Left cardiac atrium (tissue), 4 donors: ENCODE measurements at regions not wholly inside any gene's neighbourhood (a gene's known extent, or its start where the extent isn't known, plus 50 kb on each side); places are given as distances from the start of the nearest gene placed in this dataset.
"Not testable (repeated sequence)": the region's sequence is repeated elsewhere in the genome, so short reads cannot be mapped to it uniquely, and the experiment has no call there.

Experiments
- ATAC-seq, 2 donors: fragments of 200-7000 bp; cut with Tn5 transposase; one replicate each; pipeline ENCODE4 v1.9.1; 2020; ENCODE audit warnings: mild to moderate bottlenecking in 2 of 2, moderate library complexity in 2 of 2
- DNase-seq: peaks from one replicate; pipeline ENCODE4 v3.0.0-alpha.2; 2020
- intact Hi-C, 2 donors: fragments of 100-400 bp; cut with DNase I; formaldehyde crosslinking; loops; one replicate each; pipeline versions ENCODE4 v1.14.1 to v1.15.1; 2022 to 2023
- donor health status: DM: no; HTN: yes; CAD: no.
- donor health status: DM: no; HTN: yes; CAD: no; lungs with severe emphysema.
- donor health status: DM: yes; HTN: yes; CAD: no.
- donor health status: Dilated cardiomyopathy.

GRCh38 chr6:156695742-156696141 lies 81.4 kb upstream of the ARID1B start:
- intact Hi-C loops: loop anchor here in 1 of 2 donors (5.0 kb wide), 1 partner anchor 77 kb away; no protein-coding TSS in a partner anchor
- ATAC-seq: no peak
- DNase-seq: no peak

DNA sequence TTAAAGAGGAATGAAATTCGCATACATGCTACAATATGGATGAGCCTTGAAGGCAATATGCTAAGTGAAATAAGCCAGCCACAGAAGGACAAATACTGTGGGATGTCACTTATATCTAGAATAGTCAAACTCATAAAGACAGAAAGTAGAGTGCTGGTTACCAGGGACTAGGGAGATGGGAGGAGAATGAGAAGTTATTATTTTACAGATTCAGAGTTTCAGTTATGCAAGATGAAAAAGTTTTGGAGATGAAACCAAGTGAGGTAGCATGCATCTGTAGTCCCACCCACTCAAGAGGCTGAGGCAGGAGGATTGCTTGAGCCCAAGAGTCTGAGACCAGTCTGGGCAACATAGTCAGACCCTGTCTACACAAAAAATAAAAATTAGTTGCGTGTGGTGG lies 82.5 kb upstream of the ARID1B start:
- intact Hi-C loops: loop anchor here in 1 of 2 donors (5.0 kb wide), 1 partner anchor 78 kb away; no protein-coding TSS in a partner anchor
- DNase-seq: no peak
- no peak for ATAC-seq

GRCh38 chr6:156691018-156691417 lies 86.2 kb upstream of the ARID1B start:
- DNase-seq: no peak
- intact Hi-C loops: no loop called here
- ATAC-seq: no peak

- DNase-seq (no peak), ATAC-seq (no peak)
- intact Hi-C loops: loop anchor here in 1 of 2 donors (5.0 to 10.0 kb wide), 2 partner anchors 88 to 125 kb away; partner anchors contain the start of gene ARID1B
Observed at GRCh38 chr6:156689656-156690055, 87.5 kb upstream of the ARID1B start.

DNA sequence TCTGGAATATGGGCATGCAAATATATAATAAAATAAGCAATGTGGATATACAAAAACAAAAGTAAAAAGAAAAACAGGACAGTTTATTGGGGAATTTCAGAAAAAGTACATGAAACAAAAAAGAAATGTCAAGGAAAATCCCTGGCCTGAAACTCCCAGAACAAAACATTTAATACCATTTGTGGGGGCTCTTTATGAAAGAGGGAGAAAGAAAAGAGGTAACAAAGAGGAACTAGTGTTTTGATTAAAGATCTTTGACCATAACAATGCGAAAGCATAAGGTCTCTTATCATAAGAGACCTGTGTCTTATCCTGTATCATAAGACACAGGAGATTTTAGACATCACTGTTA lies 88.6 kb upstream of the ARID1B start:
- ATAC-seq: no peak
- intact Hi-C loops: loop anchor here in 1 of 2 donors (5.0 to 10.0 kb wide), 2 partner anchors 89 to 124 kb away; partner anchors contain the start of gene ARID1B

GRCh38 chr6:156687789-156688619 lies 89.2 kb upstream of the ARID1B start:
- ATAC-seq: peak; percentile 31 to 43
- intact Hi-C loops: loop anchor here (2.0 to 10.0 kb wide), 3 partner anchors 89 to 123 kb away; partner anchors contain the start of gene ARID1B (in 1 of the 2)
- DNase-seq: peak; percentile 45

More for the DNA sequence above, 88.6 kb upstream of the ARID1B start:
- no peak for DNase-seq

- DNase-seq (peak; percentile 91), ATAC-seq (peak; percentile 94 to 95)
- intact Hi-C loops: loop anchor here (2.0 to 10.0 kb wide), 3 partner anchors 90 to 122 kb away; partner anchors contain the start of gene ARID1B (in 1 of the 2)
Observed at GRCh38 chr6:156686995-156687788, 90.0 kb upstream of the ARID1B start.

DNA sequence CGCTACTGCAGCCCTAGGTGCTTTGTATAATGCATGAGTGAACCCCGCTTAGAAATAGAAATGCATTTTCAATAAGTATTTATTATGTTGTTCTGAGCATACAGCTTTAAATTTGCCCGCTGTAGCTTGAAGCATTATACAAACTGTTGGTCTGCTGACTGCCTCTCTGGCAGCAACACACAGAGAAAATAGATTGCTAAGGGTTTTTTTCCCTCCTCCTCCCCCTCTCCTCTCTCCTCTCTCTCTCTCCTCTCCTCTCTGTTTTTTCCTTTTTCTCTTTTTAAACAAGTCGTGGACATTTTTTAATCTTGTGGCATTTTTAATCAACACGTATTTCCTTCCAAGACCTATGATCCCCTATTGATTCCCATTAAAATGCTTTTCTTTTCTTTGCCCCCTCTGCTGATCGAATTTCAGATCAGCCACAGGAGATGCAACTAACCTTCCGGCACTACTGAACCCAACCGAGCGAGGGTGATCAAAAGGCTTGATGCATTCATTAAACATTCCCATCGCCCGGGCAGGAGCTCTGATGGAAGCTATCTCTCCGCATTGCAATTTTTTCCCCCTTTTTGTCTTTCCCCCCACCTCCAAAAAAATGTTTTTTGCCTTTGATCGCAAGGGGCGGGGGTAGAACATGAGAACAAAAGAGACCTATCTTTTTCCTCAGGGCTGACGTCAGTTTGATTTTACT lies 90.7 kb upstream of the ARID1B start:
- ATAC-seq (peak; percentile 31 to 58), DNase-seq (no peak)
- intact Hi-C loops: loop anchor here (2.0 to 10.0 kb wide), 3 partner anchors 91 to 122 kb away; partner anchors contain the start of gene ARID1B (in 1 of the 2)

DNA sequence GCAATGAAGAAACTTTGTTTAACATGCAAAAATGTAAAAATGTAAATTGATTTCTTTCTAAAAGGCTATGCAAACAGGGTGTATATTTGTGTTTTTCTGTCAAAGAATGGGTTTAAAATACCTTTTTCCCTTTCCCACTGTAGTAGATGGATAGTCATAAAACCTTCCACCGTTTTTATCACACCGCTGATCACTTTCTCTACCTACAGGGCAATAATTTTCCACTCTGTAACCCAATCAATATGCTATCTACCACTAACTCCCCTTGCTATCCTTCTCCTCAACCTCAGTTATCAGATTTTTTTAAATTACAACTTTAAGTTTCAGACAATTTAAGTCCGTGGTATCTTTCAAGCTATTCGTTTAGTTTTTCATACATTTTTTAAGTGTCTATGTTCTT lies 91.4 kb upstream of the ARID1B start:
- DNase-seq: no peak

DNA sequence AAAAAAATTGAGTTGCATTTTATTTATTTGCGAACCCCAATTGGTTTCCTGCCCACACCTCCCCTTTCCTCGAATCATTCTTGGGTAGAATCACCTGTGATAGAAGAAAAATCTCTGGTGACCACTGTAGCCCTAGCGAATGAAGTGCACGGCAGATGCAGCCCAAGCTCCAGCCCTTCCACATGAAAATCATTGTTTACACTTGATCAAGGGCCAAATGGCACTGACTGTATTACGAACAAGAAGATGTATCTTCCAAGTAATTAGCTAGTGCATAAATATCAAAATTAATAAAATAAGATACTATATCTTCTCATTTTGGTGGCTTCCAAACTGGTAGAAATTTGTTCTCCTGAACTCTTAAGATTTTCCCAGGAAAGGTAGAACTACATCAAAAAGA lies 93.4 kb upstream of the ARID1B start:
- DNase-seq (no peak), ATAC-seq (no peak)
- intact Hi-C loops: loop anchor here in 1 of 2 donors (10.0 kb wide), 1 partner anchor 119 kb away; no protein-coding TSS in a partner anchor

More for the DNA sequence above, 91.4 kb upstream of the ARID1B start:
- intact Hi-C loops: loop anchor here (2.0 to 10.0 kb wide), 3 partner anchors 91 to 121 kb away; partner anchors contain the start of gene ARID1B (in 1 of the 2)
- ATAC-seq: no peak

- intact Hi-C loops: no loop called here
- DNase-seq: no peak
- ATAC-seq: no peak
Observed at GRCh38 chr6:156676721-156677120, 100.5 kb upstream of the ARID1B start.

DNA sequence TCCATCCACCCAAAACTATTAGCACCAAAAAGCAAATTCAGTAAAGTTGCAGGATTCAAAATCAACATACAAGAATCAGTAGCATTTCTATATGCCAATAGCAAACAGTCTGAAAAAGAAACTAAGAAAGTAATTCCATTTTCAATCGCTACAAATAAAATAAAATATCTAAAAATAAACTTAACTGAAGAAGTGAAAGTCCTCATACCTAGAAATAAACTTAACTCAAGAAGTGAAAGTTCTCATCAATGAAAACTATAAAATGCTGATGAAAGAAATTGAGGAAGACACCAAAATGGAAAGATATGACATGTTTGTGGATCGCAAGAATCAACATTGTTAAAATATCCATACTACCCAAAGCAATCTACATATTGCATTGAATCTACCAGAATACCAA lies 103.0 kb upstream of the ARID1B start:
- DNase-seq (no peak), ATAC-seq (no peak)
- intact Hi-C loops: no loop called here

DNA sequence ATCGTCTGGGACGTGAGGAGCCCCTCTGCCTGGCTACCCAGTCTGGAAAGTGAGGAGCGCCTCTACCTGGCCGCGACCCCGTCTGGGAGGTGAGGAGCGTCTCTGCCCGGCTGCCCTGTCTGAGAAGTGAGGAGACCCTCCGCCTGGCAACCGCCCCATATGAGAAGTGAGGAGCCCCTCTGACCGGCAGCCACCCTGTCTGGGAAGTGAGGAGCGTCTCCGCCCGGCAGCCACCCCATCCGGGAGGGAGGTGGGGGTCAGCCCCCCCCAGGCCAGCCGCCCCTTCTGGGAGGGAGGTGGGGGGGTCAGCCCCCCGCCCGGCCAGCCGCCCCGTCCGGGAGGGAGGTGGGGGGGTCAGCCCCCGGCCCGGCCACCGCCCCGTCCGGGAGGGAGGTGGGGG lies 107.1 kb upstream of the ARID1B start:
- ATAC-seq, DNase-seq, intact Hi-C loops: not testable (repeated sequence)

GRCh38 chr6:156662025-156662445 lies 115.1 kb upstream of the ARID1B start:
- DNase-seq: no peak
- intact Hi-C loops: no loop called here
- no peak for ATAC-seq

DNA sequence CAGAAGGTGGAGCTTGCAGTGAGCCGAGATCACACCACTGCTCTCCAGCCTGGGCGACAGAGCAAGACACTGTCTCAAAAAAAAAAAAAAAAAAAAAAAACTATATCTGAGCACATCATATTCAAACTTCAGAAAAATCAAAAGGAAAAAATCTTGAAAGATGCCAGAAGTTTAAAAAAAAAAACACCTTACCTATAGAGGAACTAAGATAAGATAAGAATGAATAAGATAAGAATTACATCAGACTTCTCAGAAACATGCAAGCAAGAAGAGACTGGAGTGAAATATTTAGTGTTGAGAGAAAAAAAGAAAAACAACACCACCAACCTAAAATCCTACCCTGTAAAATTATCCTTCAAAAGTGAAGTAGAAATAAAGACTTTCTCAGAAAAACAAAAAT lies 116.8 kb upstream of the ARID1B start:
- ATAC-seq: no peak
- DNase-seq: no peak
- intact Hi-C loops: no loop called here

DNA sequence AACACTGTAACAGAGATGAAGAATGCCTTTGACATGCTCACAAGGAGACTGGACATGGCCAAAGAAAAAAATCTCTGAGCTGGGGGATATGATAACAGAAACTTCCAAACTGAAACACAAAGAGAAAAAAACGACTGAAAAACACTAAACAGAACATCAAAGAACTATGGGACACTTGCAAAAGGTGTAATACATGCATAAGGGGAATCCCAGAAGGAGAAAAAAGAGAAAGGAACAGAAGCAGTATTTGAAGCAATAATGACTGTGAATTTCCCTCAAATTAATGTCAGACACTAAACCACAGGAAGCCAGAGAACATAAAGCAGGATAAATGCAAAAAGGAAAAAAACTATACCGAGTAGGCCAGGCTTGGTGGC lies 117.4 kb upstream of the ARID1B start:
- DNase-seq (no peak), ATAC-seq (no peak)
- intact Hi-C loops: no loop called here

DNA sequence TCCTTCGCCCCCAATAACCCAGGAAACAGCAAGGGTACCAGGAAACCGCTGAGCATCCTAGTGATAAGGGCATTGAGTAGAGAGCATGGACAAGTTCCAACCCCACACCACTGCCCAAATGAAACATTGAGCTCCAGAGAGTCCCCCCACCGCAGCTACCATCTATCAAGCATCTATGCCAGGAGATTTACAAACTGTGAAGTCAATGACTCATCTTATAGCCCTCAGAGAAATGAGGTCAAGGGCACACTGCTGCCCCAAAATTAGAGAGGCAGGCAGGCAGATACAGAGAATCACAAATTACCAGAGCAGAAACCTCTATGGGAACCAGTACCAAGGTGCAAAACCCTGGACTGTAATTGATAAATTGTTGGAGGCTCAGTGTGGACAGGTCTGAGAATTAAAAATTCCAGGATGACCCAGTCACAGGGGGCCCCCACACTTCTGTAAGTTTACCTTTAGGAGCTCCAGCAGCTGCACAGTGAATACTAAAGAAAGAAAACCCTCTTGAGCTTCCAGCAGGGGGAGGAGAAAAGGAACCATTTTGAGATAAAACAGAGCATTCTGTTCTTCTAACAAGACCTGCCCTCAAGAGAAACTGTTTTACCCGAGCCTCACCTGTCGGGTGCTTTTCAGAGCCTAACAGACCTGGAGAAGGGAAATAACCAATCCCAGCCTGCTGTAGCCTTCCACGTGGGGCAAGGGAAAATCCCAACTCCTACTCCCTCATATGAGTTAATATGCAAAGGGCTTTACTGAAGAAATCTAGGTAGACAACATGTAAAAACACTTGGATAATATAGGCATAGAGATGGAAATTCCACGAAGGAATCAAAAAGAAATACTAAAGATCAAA lies 118.0 kb upstream of the ARID1B start:
- intact Hi-C loops: no loop called here
- ATAC-seq (peak; percentile 29 to 52), DNase-seq (no peak)
